Prostate gland (tissue), 2 donors: ENCODE measurements at regions not wholly inside any gene's neighbourhood (a gene's known extent, or its start where the extent isn't known, plus 50 kb on each side); places are given as distances from the start of the nearest gene placed in this dataset.
"Not testable (repeated sequence)": the region's sequence is repeated elsewhere in the genome, so short reads cannot be mapped to it uniquely, and the experiment has no call there.

ENCODE experiments used
- CTCF ChIP-seq, 4 experiments: fragments of 200-600 bp in 2 of 4; fragments of 450-650 bp in 2 of 4; sonication (generic) in 2 of 4; IDR thresholded peaks; 1 replicate in 3 of 4; 2 replicates in 1 of 4; pipeline ENCODE4 v1.5.1; 2016 to 2019; ENCODE audit warnings: antibody characterized with exemption in 4 of 4, mild to moderate bottlenecking in 2 of 4, moderate library complexity in 2 of 4
- POLR2A ChIP-seq: fragments of 450-650 bp; IDR thresholded peaks from one replicate; pipeline ENCODE4 v1.6.1; 2016; ENCODE audit warnings: antibody characterized with exemption, mild to moderate bottlenecking
- POLR2AphosphoS5 ChIP-seq: sonication (generic); formaldehyde crosslinking; IDR thresholded peaks from one replicate; pipeline ENCODE4 v1.6.1; 2017; ENCODE audit warnings: antibody characterized with exemption

- not testable (repeated sequence) for TF ChIP-seq CTCF (IDR thresholded peaks at IDR 0.05); POLR2A; POLR2AphosphoS5
Observed at GRCh38 chr6:4414078-4414477, 278.7 kb upstream of the ECI2 start.
